GM23248 (cell line): ENCODE measurements at regions not wholly inside any gene's neighbourhood (a gene's known extent, or its start where the extent isn't known, plus 50 kb on each side); places are given as distances from the start of the nearest gene placed in this dataset.

ENCODE experiments used
- EZH2 ChIP-seq: fragments of 200-600 bp; sonication (generic); IDR thresholded peaks from 2 replicates; pipeline ENCODE4 v1.6.1; 2018; ENCODE audit warnings: antibody characterized with exemption, mild to moderate bottlenecking; ENCODE audit not compliant: insufficient read depth, poor library complexity, severe bottlenecking
- EZH2phosphoT487 ChIP-seq: fragments of 200-600 bp; sonication (generic); IDR thresholded peaks from 2 replicates; pipeline ENCODE4 v1.6.1; 2018; ENCODE audit warnings: antibody characterized with exemption, moderate library complexity, mild to moderate bottlenecking, low read depth; ENCODE audit not compliant: insufficient read depth

DNA sequence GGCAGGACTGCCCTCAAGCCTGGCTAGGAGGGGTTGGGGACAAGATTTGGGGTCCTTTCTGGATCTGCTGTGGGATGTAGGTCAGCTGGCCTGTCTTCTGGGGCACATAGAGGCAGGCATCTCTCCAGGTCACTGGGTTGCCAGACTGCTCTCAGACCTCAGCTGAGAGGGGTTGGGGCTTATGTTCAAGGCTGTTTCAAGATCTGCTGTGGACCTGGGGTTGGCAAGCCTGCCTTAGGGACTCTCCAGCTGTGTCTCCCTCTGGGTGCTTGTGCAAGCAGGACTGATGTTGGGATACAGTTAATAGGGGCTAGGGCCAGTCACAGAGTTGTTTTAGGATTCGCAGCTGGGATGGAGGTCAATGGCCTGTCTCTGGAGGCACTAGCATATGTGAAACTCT lies 363.0 kb upstream of the ST6GAL2 start:
- TF ChIP-seq EZH2 (no peak), EZH2phosphoT487 (no peak)
